SK-N-SH (cell line): ENCODE measurements at regions not wholly inside any gene's neighbourhood (a gene's known extent, or its start where the extent isn't known, plus 50 kb on each side); places are given as distances from the start of the nearest gene placed in this dataset.
A peak's percentile ranks its signal among the peaks of the same experiment; 100 is the strongest.
"Not testable (repeated sequence)": the region's sequence is repeated elsewhere in the genome, so short reads cannot be mapped to it uniquely, and the experiment has no call there.

Experiments used
- CTCF ChIA-PET: fragments of 300-600, 350-600 bp; formaldehyde crosslinking; extraction: SDS; loops from one replicate; lab custom pipeline; 2021; lab: Yijun Ruan, JAX
- POLR2A ChIA-PET: fragments of 350-600 bp; sonication (Branson Sonifier 250); formaldehyde crosslinking; extraction: SDS; loops from one replicate; lab custom pipeline; 2020; ENCODE audit warnings: antibody characterized with exemption, inconsistent platforms; lab: Yijun Ruan, JAX
- DNase-seq: peaks from one replicate; pipeline ENCODE4 v3.0.0; 2012
- H2AFZ ChIP-seq: fragments of 200-600 bp; sonication (generic); 2 replicates; pipeline ENCODE4 v1.8.1; 2016; ENCODE audit warnings: antibody characterized with exemption, mild to moderate bottlenecking, low read depth
- H3F3A ChIP-seq: fragments of 200-600 bp; sonication (generic); replicated peaks from 2 replicates; pipeline ENCODE3; 2016; ENCODE audit warnings: antibody characterized with exemption, mild to moderate bottlenecking; ENCODE audit not compliant: insufficient read depth
- H3K27ac ChIP-seq, 2 experiments: fragments of 200-500 bp in 1 of 2; fragments of 200-600 bp in 1 of 2; sonication (Bioruptor generic) in 1 of 2; sonication (generic), shearing (Covaris generic) in 1 of 2; 2 replicates each; pipeline versions ENCODE4 v1.5.1 to v1.6.1; 2014 to 2016; ENCODE audit warnings: low read depth in 2 of 2, inconsistent platforms in 1 of 2, low read length in 1 of 2, mild to moderate bottlenecking in 1 of 2, mixed read lengths in 1 of 2
- H3K27me3 ChIP-seq: fragments of 200-600 bp; sonication (generic), shearing (Covaris generic); 2 replicates; pipeline ENCODE4 v1.6.1; 2016; ENCODE audit warnings: mixed run types; ENCODE audit not compliant: insufficient read depth
- H3K36me3 ChIP-seq, 2 experiments: fragments of 200-500 bp in 1 of 2; fragments of 200-600 bp in 1 of 2; sonication (Bioruptor generic) in 1 of 2; sonication (generic) in 1 of 2; replicated peaks in 1 of 2; 2 replicates each; pipeline versions ENCODE3 to v1.5.1; 2014 to 2016; ENCODE audit warnings: low read length in 1 of 2, mild to moderate bottlenecking in 1 of 2; ENCODE audit not compliant: insufficient read depth in 2 of 2, control insufficient read depth in 1 of 2
- H3K4me1 ChIP-seq, 2 experiments: fragments of 200-500 bp in 1 of 2; fragments of 200-600 bp in 1 of 2; sonication (Bioruptor generic) in 1 of 2; sonication (generic), shearing (Covaris generic) in 1 of 2; 2 replicates each; pipeline versions ENCODE4 v1.5.1 to v1.6.1; 2014 to 2016; ENCODE audit warnings: low read depth in 1 of 2, low read length in 1 of 2, mixed run types in 1 of 2; ENCODE audit not compliant: insufficient read depth in 2 of 2, control insufficient read depth in 1 of 2
- H3K4me2 ChIP-seq: fragments of 200-600 bp; sonication (generic), shearing (Covaris generic); 2 replicates; pipeline ENCODE4 v1.6.1; 2017; ENCODE audit warnings: mixed run types
- H3K4me3 ChIP-seq, 2 experiments: fragments of 200-500 bp in 1 of 2; fragments of 200-600 bp in 1 of 2; sonication (Bioruptor generic) in 1 of 2; sonication (generic), shearing (Covaris generic) in 1 of 2; 2 replicates each; pipeline versions ENCODE4 v1.5.1 to v1.8.1; 2014 to 2016; ENCODE audit warnings: low read depth in 2 of 2, inconsistent platforms in 1 of 2, low read length in 1 of 2, mild to moderate bottlenecking in 1 of 2, mixed read lengths in 1 of 2, moderate library complexity in 1 of 2
- H3K79me2 ChIP-seq: fragments of 200-600 bp; sonication (generic); 2 replicates; pipeline ENCODE4 v1.8.1; 2017; ENCODE audit warnings: mild to moderate bottlenecking; ENCODE audit not compliant: insufficient read depth
- H3K9ac ChIP-seq: fragments of 200-600 bp; sonication (generic); 2 replicates; pipeline ENCODE4 v1.6.1; 2017; ENCODE audit warnings: mixed run types
- H3K9me2 ChIP-seq: fragments of 200-600 bp; sonication (generic); 2 replicates; pipeline ENCODE4 v1.6.1; 2017; ENCODE audit warnings: mixed run types
- H3K9me3 ChIP-seq: fragments of 200-600 bp; sonication (generic); 2 replicates; pipeline ENCODE4 v1.6.1; 2017; ENCODE audit warnings: mixed run types, mild to moderate bottlenecking, moderate library complexity
- H4K20me1 ChIP-seq: fragments of 200-600 bp; sonication (generic); 2 replicates; pipeline ENCODE4 v1.6.1; 2017; ENCODE audit warnings: mild to moderate bottlenecking, mixed run types; ENCODE audit not compliant: insufficient read depth
- CHD2 ChIP-seq: fragments of 150-350 bp; IDR thresholded peaks from 2 replicates; pipeline ENCODE4 v1.6.1; 2018; ENCODE audit warnings: low read length; ENCODE audit not compliant: partially characterized antibody
- ELF1 ChIP-seq: IDR thresholded peaks from 2 replicates; pipeline ENCODE4 v1.4.0; 2012
- EP300 ChIP-seq, 2 experiments: IDR thresholded peaks; 2 replicates each; pipeline versions ENCODE4 v1.4.0 to v1.6.1; 2012; ENCODE audit warnings: borderline replicate concordance in 1 of 2, low read depth in 1 of 2, low read length in 1 of 2
- FOXJ3 ChIP-seq: sonication (generic); formaldehyde crosslinking; IDR thresholded peaks from 2 replicates; pipeline ENCODE4 v1.5.1; 2020; ENCODE audit warnings: mild to moderate bottlenecking, missing genetic modification reagents
- GATA2 ChIP-seq: sonication (generic); formaldehyde crosslinking; IDR thresholded peaks from 2 replicates; pipeline ENCODE4 v1.5.0; 2020; ENCODE audit warnings: mild to moderate bottlenecking, missing genetic modification reagents
- MXI1 ChIP-seq: IDR thresholded peaks from 2 replicates; pipeline ENCODE4 v1.6.1; 2012; ENCODE audit warnings: mild to moderate bottlenecking, low read depth, low read length, improper control_type of control experiment
- RAD21 ChIP-seq: IDR thresholded peaks from 2 replicates; pipeline ENCODE4 v1.6.1; 2012; ENCODE audit warnings: mild to moderate bottlenecking, low read length
- SIN3A ChIP-seq: IDR thresholded peaks from 2 replicates; pipeline ENCODE4 v1.6.1; 2012; ENCODE audit warnings: low read depth, mild to moderate bottlenecking, low read length, moderate library complexity, borderline replicate concordance
- SMC3 ChIP-seq: IDR thresholded peaks from 2 replicates; pipeline ENCODE4 v1.6.1; 2012; ENCODE audit warnings: low read depth, low read length, improper control_type of control experiment
- TEAD4 ChIP-seq: IDR thresholded peaks from 2 replicates; pipeline ENCODE4 v1.4.0; 2012; ENCODE audit warnings: mild to moderate bottlenecking, borderline replicate concordance; ENCODE audit not compliant: insufficient read depth
- WGBS: methylation state at CpG from one replicate; pipeline ENCODE4 v1.1.6; 2017; ENCODE audit warnings: low lambda C conversion rate; 5-methylcytosine and 5-hydroxymethylcytosine counted together
- TF ChIP-seq, protein P1 (sequence below): IDR thresholded peaks from 2 replicates; pipeline ENCODE4 v1.4.0; 2012; ENCODE audit warnings: low read depth, borderline replicate concordance

DNA sequence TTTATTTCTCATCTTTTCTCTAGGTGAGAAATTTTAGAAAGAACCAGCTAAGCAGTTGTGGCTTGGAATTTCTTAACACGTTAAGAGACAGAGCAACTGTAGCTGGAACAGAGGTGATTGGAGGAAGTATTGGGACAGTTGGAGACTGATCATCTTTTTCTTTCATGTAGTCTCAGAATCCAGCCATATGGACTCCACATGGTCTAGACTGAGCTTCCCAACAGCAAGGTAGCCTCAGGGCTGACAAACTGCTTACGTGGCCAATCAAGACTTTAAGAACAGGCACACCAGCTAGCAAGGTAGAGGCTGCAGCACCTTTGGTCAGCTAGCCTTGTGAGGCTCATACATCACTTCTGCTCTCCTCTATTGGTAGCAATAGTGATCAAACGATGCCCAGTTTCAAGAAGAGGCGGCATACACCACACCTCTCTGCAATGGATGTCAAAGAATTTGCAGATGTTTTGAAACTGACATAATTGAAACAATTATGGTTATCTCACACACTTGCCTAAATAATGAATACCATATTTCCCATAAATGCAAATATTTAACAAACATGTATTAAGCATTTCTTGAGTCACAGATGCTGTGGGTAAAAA, 590.5 kb upstream of the SLC35B3 start:
- CTCF ChIA-PET: no interaction called here
- H3K4me2 ChIP-seq: no peak overlapping the region
- H3K27ac ChIP-seq: no peak overlapping the region
- H3K9me3 ChIP-seq: no peaks in the 10 kb centered on the region
- DNase-seq: no peak
- TF ChIP-seq TEAD4 (no peak), MXI1 (no peak), FOXJ3 (CRISPR knock-in tag) (no peak), ELF1 (no peak), CHD2 (no peak), EP300 (IDR thresholded peaks at IDR 0.05; ENCODE audit: borderline replicate concordance in 1 of 2, low read depth in 1 of 2, low read length in 1 of 2) (no peak), SMC3 (no peak)
- no peaks in the 10 kb centered on the region for H3K9me2 ChIP-seq
- POLR2A ChIA-PET: no interaction called here
- no peaks in the 10 kb centered on the region for H3F3A ChIP-seq
- H3K9ac ChIP-seq: no peak overlapping the region
- H4K20me1 ChIP-seq: no peaks in the 10 kb centered on the region
- H3K27me3 ChIP-seq: no peaks in the 10 kb centered on the region
- no peaks in the 10 kb centered on the region for H3K36me3 ChIP-seq
- H2AFZ ChIP-seq: no peak overlapping the region
- H3K4me3 ChIP-seq: no peak overlapping the region
- 10% methylated on average over 4 of the region's 4 CpGs for WGBS
- no peaks in the 10 kb centered on the region for H3K4me1 ChIP-seq
- no peaks in the 10 kb centered on the region for H3K79me2 ChIP-seq

DNA sequence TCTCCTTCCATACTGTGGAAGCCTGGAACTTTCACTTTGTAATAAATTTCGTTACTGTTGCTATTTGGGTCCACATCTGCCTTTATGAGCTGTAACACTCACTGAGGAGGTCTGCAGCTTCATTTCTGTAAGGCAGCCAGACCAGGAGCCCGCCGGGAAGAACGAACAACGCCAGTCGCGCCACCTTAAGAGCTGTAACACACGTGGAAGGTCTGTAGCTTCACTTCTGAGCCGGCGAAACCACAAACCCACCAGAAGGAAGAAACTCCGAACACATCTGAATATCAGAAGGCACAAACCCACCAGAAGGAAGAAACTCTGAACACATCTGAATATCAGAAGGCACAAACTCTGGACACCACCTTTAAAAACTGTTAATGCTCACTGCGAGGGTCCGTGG, 589.9 kb upstream of the SLC35B3 start:
- H3K27ac ChIP-seq: no peak overlapping the region
- no peaks in the 10 kb centered on the region for H3K9me2 ChIP-seq
- H3K27me3 ChIP-seq: no peaks in the 10 kb centered on the region
- H2AFZ ChIP-seq: no peak overlapping the region
- H3K9ac ChIP-seq: no peak overlapping the region
- H4K20me1 ChIP-seq: no peaks in the 10 kb centered on the region
- no peaks in the 10 kb centered on the region for H3F3A ChIP-seq
- no peaks in the 10 kb centered on the region for H3K9me3 ChIP-seq
- no peaks in the 10 kb centered on the region for H3K4me1 ChIP-seq
- CTCF ChIA-PET: no interaction called here
- no peaks in the 10 kb centered on the region for H3K79me2 ChIP-seq
- peak overlapping the region in 1 of 2 experiments; percentile 32; a peak in 1 of 4 replicates for H3K4me3 ChIP-seq
- TF ChIP-seq SIN3A: no peak
- TF ChIP-seq RAD21: no peak
- TF ChIP-seq ELF1: no peak
- TF ChIP-seq GATA2: no peak
- TF ChIP-seq, protein P1, sequence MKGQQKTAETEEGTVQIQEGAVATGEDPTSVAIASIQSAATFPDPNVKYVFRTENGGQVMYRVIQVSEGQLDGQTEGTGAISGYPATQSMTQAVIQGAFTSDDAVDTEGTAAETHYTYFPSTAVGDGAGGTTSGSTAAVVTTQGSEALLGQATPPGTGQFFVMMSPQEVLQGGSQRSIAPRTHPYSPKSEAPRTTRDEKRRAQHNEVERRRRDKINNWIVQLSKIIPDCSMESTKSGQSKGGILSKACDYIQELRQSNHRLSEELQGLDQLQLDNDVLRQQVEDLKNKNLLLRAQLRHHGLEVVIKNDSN: no peak
- H3K36me3 ChIP-seq: no peaks in the 10 kb centered on the region
- POLR2A ChIA-PET: no interaction called here
- DNase-seq: no peak
- H3K4me2 ChIP-seq: peak overlapping the region; percentile 44; the same call in 1 of the 2 replicates
- WGBS: 25% methylated on average over 8 of the region's 13 CpGs

DNA sequence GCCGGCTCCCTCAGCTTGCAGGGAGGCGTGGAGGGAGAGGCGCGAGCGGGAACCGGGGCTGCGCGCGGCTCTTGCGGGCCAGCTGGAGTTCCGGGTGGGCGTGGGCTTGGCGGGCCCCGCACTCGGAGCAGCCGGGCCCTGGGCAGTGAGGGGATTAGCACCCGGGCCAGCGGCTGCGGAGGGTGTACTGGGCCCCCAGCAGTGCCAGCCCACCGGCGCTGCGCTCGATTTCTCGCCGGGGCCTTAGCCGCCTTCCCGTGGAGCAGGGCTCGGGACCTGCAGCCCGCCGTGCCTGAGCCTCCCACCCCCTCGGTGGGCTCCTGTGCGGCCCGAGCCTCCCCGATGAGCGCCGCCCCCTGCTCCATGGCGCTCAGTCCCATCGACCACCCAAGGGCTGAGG, 588.9 kb upstream of the SLC35B3 start:
- H3K4me2 ChIP-seq, H3K79me2 ChIP-seq, H3K27ac ChIP-seq, H3F3A ChIP-seq, H3K36me3 ChIP-seq, H4K20me1 ChIP-seq, DNase-seq, H2AFZ ChIP-seq, H3K4me1 ChIP-seq, CTCF ChIA-PET, H3K9ac ChIP-seq, H3K9me3 ChIP-seq, H3K9me2 ChIP-seq, H3K27me3 ChIP-seq, H3K4me3 ChIP-seq, POLR2A ChIA-PET: not testable (repeated sequence)
- 29% methylated on average over 6 of the region's 38 CpGs for WGBS
